Heart left ventricle (tissue), 16 donors: ENCODE measurements at regions not wholly inside any gene's neighbourhood (a gene's known extent, or its start where the extent isn't known, plus 50 kb on each side); places are given as distances from the start of the nearest gene placed in this dataset.

Source experiments
- ATAC-seq, 4 donors: fragments of 200-7000 bp; cut with Tn5 transposase; one replicate each; pipeline ENCODE4 v1.9.1; 2020 to 2022; ENCODE audit warnings: moderate library complexity in 4 of 4, mild to moderate bottlenecking in 3 of 4, moderate number of reproducible peaks in 1 of 4
- DNase-seq, 5 donors: peaks; one replicate each; pipeline ENCODE4 v3.0.0-alpha.2; 2020
- H3K27ac ChIP-seq, 12 donors: fragments of 200-600 bp; sonication (generic) in 4 of 12; one replicate each; pipeline versions ENCODE4 v1.5.0 to v1.8.0; 2016 to 2022; ENCODE audit warnings: mild to moderate bottlenecking in 2 of 12
- H3K27me3 ChIP-seq, 9 donors: fragments of 200-600 bp; sonication (generic) in 2 of 9; one replicate each; pipeline versions ENCODE4 v1.5.1 to v1.8.0; 2016 to 2022; ENCODE audit warnings: mild to moderate bottlenecking in 3 of 9
- H3K36me3 ChIP-seq, 9 donors: fragments of 200-600 bp; sonication (generic) in 2 of 9; one replicate each; pipeline versions ENCODE4 v1.5.0 to v1.8.0; 2018 to 2022; ENCODE audit warnings: mild to moderate bottlenecking in 2 of 9
- H3K4me1 ChIP-seq, 12 donors: fragments of 200-600 bp; sonication (generic) in 4 of 12; one replicate each; pipeline versions ENCODE4 v1.5.0 to v1.8.0; 2016 to 2022; ENCODE audit warnings: mild to moderate bottlenecking in 3 of 12
- H3K4me3 ChIP-seq, 12 donors: fragments of 200-600 bp; sonication (generic) in 4 of 12; one replicate each; pipeline versions ENCODE4 v1.5.0 to v1.8.0; 2017 to 2022; ENCODE audit warnings: mild to moderate bottlenecking in 9 of 12, moderate library complexity in 4 of 12
- H3K9me3 ChIP-seq, 12 donors: fragments of 200-600 bp; sonication (generic) in 4 of 12; one replicate each; pipeline versions ENCODE4 v1.5.0 to v1.8.0; 2016 to 2022; ENCODE audit warnings: mild to moderate bottlenecking in 1 of 12
- POLR2A ChIP-seq, 2 donors: fragments of 450-650 bp; IDR thresholded peaks; one replicate each; pipeline ENCODE4 v1.6.1; 2017; ENCODE audit warnings: antibody characterized with exemption in 2 of 2, mild to moderate bottlenecking in 2 of 2, moderate library complexity in 2 of 2
- WGBS, 4 donors: extraction: QIAGEN DNeasy Blood & Tissue Kit in 2 of 4; methylation state at CpG; one replicate each; pipeline versions ENCODE4 v1.1.5 to v1.1.7; 2013 to 2018; 5-methylcytosine and 5-hydroxymethylcytosine counted together
- intact Hi-C, 10 donors: fragments of 100-400 bp; cut with DNase I; formaldehyde crosslinking; loops; one replicate each; pipeline versions ENCODE4 v1.11.1 to v1.14.2; 2022
- TF ChIP-seq, protein P1 (sequence below), 12 donors: fragments of 200-600 bp; sonication (generic) in 4 of 12; IDR thresholded peaks; one replicate each; pipeline versions ENCODE4 v1.5.0 to v1.8.0; 2018 to 2022; ENCODE audit warnings: antibody characterized with exemption in 12 of 12, mild to moderate bottlenecking in 5 of 12
- donor health status: ischemic (EF 13 %, LVEDD 7.1; RV severe dilation, severe dysfunction).
- donor health status: healthy with polysubstance abuse.
- donor health status: DM: no; HTN: yes; CAD: no.
- donor health status: DM: no; HTN: no; CAD: no.
- donor health status: ischemic (EF 25% LVEDD 6.9; RV normal size, moderate dysfunction).
- donor health status: ischemic (EF 25% LVEDD 5.7; RV mildly dilated, moderate dysfunction).
- donor health status: healthy.
- donor health status: DM: yes; HTN: yes; CAD: no.
- donor health status: ischemic (EF 35%, LVEDD 5.7; RV mildly dilated, moderate dysfunction).
- donor health status: nonischemic (EF 11% LVEDD 7.7; RV severe dilation, severe dysfunction).
- donor health status: DM: yes; HTN: yes; CAD: no.
- donor health status: PGD.
- donor health status: ischemic (EF 29% LVEDD 5.4; RV normal size, mild dysfunction).
- donor health status: nonischemic (EF 23%, LVEDD 6.1; RV moderate dilation, normal function).

DNA sequence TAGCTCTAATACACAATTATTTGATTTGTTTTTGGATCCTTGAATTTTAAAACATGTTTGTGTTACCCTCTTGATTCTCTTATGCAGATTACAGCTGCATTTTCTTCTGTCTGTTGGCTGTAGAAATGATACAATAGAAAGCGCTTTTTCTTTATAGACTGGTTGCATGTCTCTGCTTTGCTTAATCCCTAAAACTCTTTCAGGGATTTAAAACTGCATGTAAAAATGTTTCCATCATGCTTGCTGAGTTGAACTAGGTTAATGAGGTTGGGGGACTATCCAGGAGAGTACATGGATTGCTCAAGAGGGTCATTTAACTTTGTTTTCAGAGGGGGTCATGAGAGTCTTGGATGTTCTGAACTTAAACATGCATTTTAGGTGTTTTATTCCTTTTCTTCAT lies 166.4 kb upstream of the IFNG-AS1 start:
- Histone ChIP-seq H3K27me3 (no peaks in the 10 kb centered on the region), H3K27ac (no peak overlapping the region), H3K4me3 (no peak overlapping the region), H3K9me3 (peaks cover 0 to 4% (median 0%) of the 10 kb centered on the region in 12 donors), H3K4me1 (peaks cover 0 to 23% (median 10%) of the 10 kb centered on the region in 12 donors), H3K36me3 (no peaks in the 10 kb centered on the region)
- DNase-seq: no peak
- WGBS, 4 donors: 61 to 99% (median 97%) methylated on average over 1 of the region's 1 CpG
- no peak for ATAC-seq
- intact Hi-C loops: loop anchor here in 1 of 10 donors (10.0 kb wide), 2 partner anchors 112 to 168 kb away; no protein-coding TSS in a partner anchor
- TF ChIP-seq, protein P1, sequence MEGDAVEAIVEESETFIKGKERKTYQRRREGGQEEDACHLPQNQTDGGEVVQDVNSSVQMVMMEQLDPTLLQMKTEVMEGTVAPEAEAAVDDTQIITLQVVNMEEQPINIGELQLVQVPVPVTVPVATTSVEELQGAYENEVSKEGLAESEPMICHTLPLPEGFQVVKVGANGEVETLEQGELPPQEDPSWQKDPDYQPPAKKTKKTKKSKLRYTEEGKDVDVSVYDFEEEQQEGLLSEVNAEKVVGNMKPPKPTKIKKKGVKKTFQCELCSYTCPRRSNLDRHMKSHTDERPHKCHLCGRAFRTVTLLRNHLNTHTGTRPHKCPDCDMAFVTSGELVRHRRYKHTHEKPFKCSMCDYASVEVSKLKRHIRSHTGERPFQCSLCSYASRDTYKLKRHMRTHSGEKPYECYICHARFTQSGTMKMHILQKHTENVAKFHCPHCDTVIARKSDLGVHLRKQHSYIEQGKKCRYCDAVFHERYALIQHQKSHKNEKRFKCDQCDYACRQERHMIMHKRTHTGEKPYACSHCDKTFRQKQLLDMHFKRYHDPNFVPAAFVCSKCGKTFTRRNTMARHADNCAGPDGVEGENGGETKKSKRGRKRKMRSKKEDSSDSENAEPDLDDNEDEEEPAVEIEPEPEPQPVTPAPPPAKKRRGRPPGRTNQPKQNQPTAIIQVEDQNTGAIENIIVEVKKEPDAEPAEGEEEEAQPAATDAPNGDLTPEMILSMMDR (IDR thresholded peaks at IDR 0.05): no peak
- TF ChIP-seq POLR2A (IDR thresholded peaks at IDR 0.05): no peak

DNA sequence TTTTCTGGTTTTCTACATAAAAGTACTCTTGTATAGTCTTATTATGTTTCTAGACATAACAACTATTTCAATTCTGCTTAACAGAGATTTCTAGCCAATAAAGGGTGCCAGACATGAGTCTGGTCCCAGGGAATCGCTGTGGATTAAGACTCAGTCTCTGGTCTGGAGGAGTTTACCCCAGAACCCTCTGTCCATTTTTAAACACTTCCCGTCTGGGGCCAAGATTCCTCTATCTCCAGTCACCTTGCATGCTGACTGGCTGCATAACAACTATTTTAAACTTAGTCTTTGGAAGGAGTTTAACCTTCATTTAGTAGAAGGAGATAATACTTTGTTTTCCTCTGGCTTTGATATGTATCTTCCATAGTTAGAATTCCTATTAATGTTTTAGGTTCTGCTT lies 163.1 kb upstream of the IFNG-AS1 start:
- intact Hi-C loops: loop anchor here in 1 of 10 donors (10.0 kb wide), 2 partner anchors 109 to 171 kb away; no protein-coding TSS in a partner anchor
- Histone ChIP-seq H3K27ac (peak overlapping the region in 8 of 12 donors; percentile 9 to 87 (median 84)), H3K36me3 (no peaks in the 10 kb centered on the region), H3K4me1 (peaks cover 0 to 31% (median 14%) of the 10 kb centered on the region in 12 donors), H3K27me3 (no peaks in the 10 kb centered on the region), H3K9me3 (no peaks in the 10 kb centered on the region), H3K4me3 (no peak overlapping the region)
- peak in 2 of 4 donors; percentile 15 to 18 for ATAC-seq
- WGBS, 4 donors: 39 to 49% (median 45%) methylated on average over 2 of the region's 2 CpGs
- DNase-seq: no peak
- TF ChIP-seq, protein P1 (IDR thresholded peaks at IDR 0.05): no peak
- TF ChIP-seq POLR2A (IDR thresholded peaks at IDR 0.05): no peak

DNA sequence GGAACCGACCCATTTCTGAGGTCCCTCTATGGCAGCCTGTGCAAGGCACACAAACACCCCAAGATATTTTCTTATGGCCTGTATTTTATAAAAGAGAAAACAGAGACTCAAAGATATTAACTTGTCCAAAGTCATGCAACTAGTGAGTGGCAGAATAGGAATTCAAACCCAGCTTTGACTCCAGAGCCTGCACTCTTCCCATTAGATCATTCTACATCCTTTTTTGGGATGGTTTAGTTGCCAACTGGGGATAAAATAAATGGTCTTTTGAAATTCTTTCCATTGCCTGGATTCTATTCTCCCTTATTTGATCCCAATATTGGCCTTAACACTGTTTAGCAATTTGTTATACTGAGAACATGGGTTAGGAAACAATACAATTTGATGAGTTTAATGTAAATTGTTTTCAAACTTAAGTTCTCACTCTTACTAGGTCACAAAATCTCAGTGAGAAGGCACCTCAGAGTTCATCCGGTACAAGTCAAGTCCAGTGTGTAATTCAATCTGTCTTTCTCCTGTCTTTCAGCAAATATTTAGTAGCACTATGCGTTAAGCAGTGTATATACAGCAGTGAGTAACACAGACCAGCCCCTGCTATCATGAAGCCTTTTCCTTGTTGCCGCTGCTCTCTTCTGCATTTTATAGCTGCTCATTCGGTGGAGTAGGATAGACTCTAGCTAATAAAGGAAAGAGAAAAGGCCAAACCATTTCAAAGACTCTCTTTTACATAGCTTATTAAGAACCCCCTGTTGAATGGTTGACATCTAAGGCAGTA lies 162.1 kb upstream of the IFNG-AS1 start:
- H3K27me3 ChIP-seq: no peaks in the 10 kb centered on the region
- intact Hi-C loops: loop anchor here in 1 of 10 donors (10.0 kb wide), 2 partner anchors 108 to 172 kb away; no protein-coding TSS in a partner anchor
- DNase-seq: no peak

More for the DNA sequence above, 162.1 kb upstream of the IFNG-AS1 start:
- H3K4me3 ChIP-seq: peak overlapping the region in 7 of 12 donors; percentile 26 to 57 (median 41)
- peak; percentile 31 to 58 (median 43) for ATAC-seq
- H3K27ac ChIP-seq: peak overlapping the region; percentile 7 to 87 (median 82)
- H3K4me1 ChIP-seq: peaks cover 0 to 31% (median 14%) of the 10 kb centered on the region in 12 donors
- 53 to 59% (median 54%) methylated on average over 5 of the region's 5 CpGs for WGBS, 4 donors
- TF ChIP-seq POLR2A (IDR thresholded peaks at IDR 0.05): no peak
- TF ChIP-seq, protein P1 (IDR thresholded peaks at IDR 0.05): no peak
- H3K9me3 ChIP-seq: no peaks in the 10 kb centered on the region
- H3K36me3 ChIP-seq: no peaks in the 10 kb centered on the region
